Right lobe of liver (tissue), 6 donors: ENCODE measurements at regions not wholly inside any gene's neighbourhood (a gene's known extent, or its start where the extent isn't known, plus 50 kb on each side); places are given as distances from the start of the nearest gene placed in this dataset.

Source experiments
- ATAC-seq, 4 donors: fragments of 200-7000 bp; cut with Tn5 transposase; one replicate each; pipeline ENCODE4 v1.9.1; 2020; ENCODE audit warnings: mild to moderate bottlenecking in 4 of 4, moderate library complexity in 4 of 4
- DNase-seq, 3 donors: peaks; one replicate each; pipeline ENCODE4 v3.0.0-alpha.2; 2020
- H3K27ac ChIP-seq, 3 donors: fragments of 200-600 bp; one replicate each; pipeline ENCODE4 v1.8.0; 2022
- H3K27me3 ChIP-seq, 2 donors: fragments of 200-600 bp; one replicate each; pipeline ENCODE4 v1.8.0; 2022
- H3K36me3 ChIP-seq, 4 donors: fragments of 200-600 bp; sonication (generic) in 1 of 4; one replicate each; pipeline versions ENCODE4 v1.5.1 to v1.8.0; 2017 to 2022; ENCODE audit warnings: control low read depth in 1 of 4
- H3K4me1 ChIP-seq, 4 donors: fragments of 200-600 bp; sonication (generic) in 1 of 4; one replicate each; pipeline versions ENCODE4 v1.5.1 to v1.8.0; 2017 to 2022; ENCODE audit warnings: control low read depth in 1 of 4
- H3K4me3 ChIP-seq, 3 donors: fragments of 200-600 bp; one replicate each; pipeline ENCODE4 v1.8.0; 2022
- H3K9me3 ChIP-seq, 4 donors: fragments of 200-600 bp; sonication (generic) in 1 of 4; one replicate each; pipeline versions ENCODE4 v1.5.1 to v1.8.0; 2017 to 2022; ENCODE audit warnings: control low read depth in 1 of 4
- POLR2A ChIP-seq: fragments of 450-650 bp; IDR thresholded peaks from one replicate; pipeline ENCODE4 v1.6.1; 2017; ENCODE audit warnings: antibody characterized with exemption, mild to moderate bottlenecking
- WGBS: methylation state at CpG from one replicate; pipeline ENCODE4 v1.1.6; 2018; ENCODE audit warnings: low coverage, low lambda C conversion rate; ENCODE audit not compliant: insufficient coverage; ENCODE audit errors: missing lambda C conversion rate; 5-methylcytosine and 5-hydroxymethylcytosine counted together
- intact Hi-C, 2 donors: fragments of 100-400 bp; cut with DNase I; formaldehyde crosslinking; loops; one replicate each; pipeline versions ENCODE4 v1.11.2 to v1.14.1; 2022
- TF ChIP-seq, protein P1 (sequence below), 4 donors: fragments of 200-600 bp in 3 of 4; fragments of 450-650 bp in 1 of 4; IDR thresholded peaks; one replicate each; pipeline versions ENCODE4 v1.5.1 to v1.8.0; 2016 to 2022; ENCODE audit warnings: antibody characterized with exemption in 4 of 4, mild to moderate bottlenecking in 2 of 4
- donor health status: DM: no; HTN: yes; CAD: no.
- donor health status: DM: no; HTN: no; CAD: no.
- donor health status: DM: no; HTN: no; CAD: no.
- donor health status: DM: no; HTN: yes; CAD: no.
- donor health status: DM: no; HTN: yes; CAD: no.

GRCh38 chr14:65282896-65283253 is 129.7 kb upstream of the FUT8 start:
- Histone ChIP-seq H3K27ac (no peak overlapping the region), H3K27me3 (no peaks in the 10 kb centered on the region), H3K4me1 (no peaks in the 10 kb centered on the region), H3K36me3 (no peaks in the 10 kb centered on the region), H3K9me3 (no peaks in the 10 kb centered on the region), H3K4me3 (no peak overlapping the region)
- WGBS, result 67% methylated on average over 3 of the region's 3 CpGs
- intact Hi-C loops, result no loop called here
- ATAC-seq, result no peak
- TF ChIP-seq, protein P1, sequence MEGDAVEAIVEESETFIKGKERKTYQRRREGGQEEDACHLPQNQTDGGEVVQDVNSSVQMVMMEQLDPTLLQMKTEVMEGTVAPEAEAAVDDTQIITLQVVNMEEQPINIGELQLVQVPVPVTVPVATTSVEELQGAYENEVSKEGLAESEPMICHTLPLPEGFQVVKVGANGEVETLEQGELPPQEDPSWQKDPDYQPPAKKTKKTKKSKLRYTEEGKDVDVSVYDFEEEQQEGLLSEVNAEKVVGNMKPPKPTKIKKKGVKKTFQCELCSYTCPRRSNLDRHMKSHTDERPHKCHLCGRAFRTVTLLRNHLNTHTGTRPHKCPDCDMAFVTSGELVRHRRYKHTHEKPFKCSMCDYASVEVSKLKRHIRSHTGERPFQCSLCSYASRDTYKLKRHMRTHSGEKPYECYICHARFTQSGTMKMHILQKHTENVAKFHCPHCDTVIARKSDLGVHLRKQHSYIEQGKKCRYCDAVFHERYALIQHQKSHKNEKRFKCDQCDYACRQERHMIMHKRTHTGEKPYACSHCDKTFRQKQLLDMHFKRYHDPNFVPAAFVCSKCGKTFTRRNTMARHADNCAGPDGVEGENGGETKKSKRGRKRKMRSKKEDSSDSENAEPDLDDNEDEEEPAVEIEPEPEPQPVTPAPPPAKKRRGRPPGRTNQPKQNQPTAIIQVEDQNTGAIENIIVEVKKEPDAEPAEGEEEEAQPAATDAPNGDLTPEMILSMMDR (IDR thresholded peaks at IDR 0.05), result no peak
- no peak for TF ChIP-seq POLR2A
- DNase-seq, result no peak

DNA sequence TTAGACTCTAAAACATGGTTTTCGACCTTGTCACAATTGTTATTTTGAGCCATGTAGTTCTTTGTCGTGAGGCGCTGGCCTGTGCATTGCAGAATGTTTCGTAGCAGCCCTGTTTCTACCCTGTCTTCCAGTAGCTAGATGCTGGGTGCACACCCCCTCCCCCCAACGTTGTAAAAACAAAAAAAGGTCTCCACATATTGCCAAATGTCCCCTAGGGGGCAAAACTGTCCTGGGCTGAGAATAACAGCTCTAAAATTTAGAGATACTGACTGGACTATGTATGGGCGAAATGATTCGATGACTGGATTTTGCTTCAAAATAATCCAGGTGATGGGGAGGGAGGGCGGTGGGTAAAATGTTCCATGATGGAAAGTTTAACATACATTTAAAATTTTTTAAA is 126.1 kb upstream of the FUT8 start:
- DNase-seq (no peak), ATAC-seq (no peak)
- Histone ChIP-seq H3K9me3 (no peaks in the 10 kb centered on the region), H3K4me1 (no peaks in the 10 kb centered on the region), H3K36me3 (no peaks in the 10 kb centered on the region), H3K27me3 (no peaks in the 10 kb centered on the region), H3K4me3 (no peak overlapping the region), H3K27ac (no peak overlapping the region)
- TF ChIP-seq POLR2A, result no peak
- TF ChIP-seq, protein P1 (IDR thresholded peaks at IDR 0.05), result no peak
- intact Hi-C loops, result no loop called here
- WGBS, result 58% methylated on average over 8 of the region's 8 CpGs

GRCh38 chr14:65287264-65288131 is 125.0 kb upstream of the FUT8 start:
- WGBS, result 54% methylated on average over 18 of the region's 29 CpGs
- H3K4me1 ChIP-seq, result no peaks in the 10 kb centered on the region
- no peaks in the 10 kb centered on the region for H3K9me3 ChIP-seq
- H3K4me3 ChIP-seq, result no peak overlapping the region
- DNase-seq (no peak), ATAC-seq (peak in 3 of 4 donors; percentile 18 to 25 (median 19))
- H3K27ac ChIP-seq, result no peak overlapping the region
- H3K36me3 ChIP-seq, result no peaks in the 10 kb centered on the region
- no peak for TF ChIP-seq POLR2A
- TF ChIP-seq, protein P1 (IDR thresholded peaks at IDR 0.05), result no peak
- no peaks in the 10 kb centered on the region for H3K27me3 ChIP-seq
- intact Hi-C loops, result no loop called here

DNA sequence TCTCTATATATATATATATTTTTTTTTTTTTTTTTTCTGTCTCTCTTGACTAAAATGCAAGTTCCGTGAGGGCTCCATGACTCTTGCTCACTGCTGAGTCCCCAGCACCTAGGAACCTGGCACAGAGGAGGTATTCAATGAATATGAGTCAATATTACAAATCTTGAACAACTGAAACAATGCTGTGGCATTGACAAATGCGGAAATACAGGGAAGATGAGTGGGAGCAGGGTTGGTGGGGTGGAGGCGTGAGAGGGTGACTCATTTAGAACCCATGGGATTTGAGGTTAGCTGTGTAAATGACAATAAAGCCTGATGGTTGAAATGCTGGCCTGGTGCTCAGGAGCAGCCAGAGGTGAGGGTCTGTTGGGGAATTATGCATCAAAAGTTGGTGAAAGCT is 121.7 kb upstream of the FUT8 start:
- DNase-seq (no peak), ATAC-seq (no peak)
- no peak overlapping the region for H3K4me3 ChIP-seq
- 60% methylated on average over 3 of the region's 3 CpGs for WGBS
- intact Hi-C loops, result no loop called here
- H3K36me3 ChIP-seq, result no peaks in the 10 kb centered on the region
- no peaks in the 10 kb centered on the region for H3K4me1 ChIP-seq
- H3K27me3 ChIP-seq, result no peaks in the 10 kb centered on the region
- H3K9me3 ChIP-seq, result no peaks in the 10 kb centered on the region
- no peak overlapping the region for H3K27ac ChIP-seq
- TF ChIP-seq, protein P1 (IDR thresholded peaks at IDR 0.05), result no peak
- no peak for TF ChIP-seq POLR2A
